Epithelial cell of esophagus (primary cell): ENCODE measurements at regions not wholly inside any gene's neighbourhood (a gene's known extent, or its start where the extent isn't known, plus 50 kb on each side); places are given as distances from the start of the nearest gene placed in this dataset.
A peak's percentile ranks its signal among the peaks of the same experiment; 100 is the strongest.

Source experiments
- DNase-seq: peaks from one replicate; pipeline ENCODE4 v3.0.0; 2010; ENCODE audit warnings: low read depth
- H3K4me3 ChIP-seq: 2 replicates; pipeline ENCODE4 v1.5.1; 2011; ENCODE audit warnings: mild to moderate bottlenecking, low read length, control low read depth
- TF ChIP-seq, protein P1 (sequence below): IDR thresholded peaks from 2 replicates; pipeline ENCODE4 v1.5.1; 2011; ENCODE audit warnings: low read depth, mild to moderate bottlenecking, low read length, control low read depth, inconsistent platforms; ENCODE audit not compliant: insufficient read depth; ENCODE audit errors: missing control alignments

DNA sequence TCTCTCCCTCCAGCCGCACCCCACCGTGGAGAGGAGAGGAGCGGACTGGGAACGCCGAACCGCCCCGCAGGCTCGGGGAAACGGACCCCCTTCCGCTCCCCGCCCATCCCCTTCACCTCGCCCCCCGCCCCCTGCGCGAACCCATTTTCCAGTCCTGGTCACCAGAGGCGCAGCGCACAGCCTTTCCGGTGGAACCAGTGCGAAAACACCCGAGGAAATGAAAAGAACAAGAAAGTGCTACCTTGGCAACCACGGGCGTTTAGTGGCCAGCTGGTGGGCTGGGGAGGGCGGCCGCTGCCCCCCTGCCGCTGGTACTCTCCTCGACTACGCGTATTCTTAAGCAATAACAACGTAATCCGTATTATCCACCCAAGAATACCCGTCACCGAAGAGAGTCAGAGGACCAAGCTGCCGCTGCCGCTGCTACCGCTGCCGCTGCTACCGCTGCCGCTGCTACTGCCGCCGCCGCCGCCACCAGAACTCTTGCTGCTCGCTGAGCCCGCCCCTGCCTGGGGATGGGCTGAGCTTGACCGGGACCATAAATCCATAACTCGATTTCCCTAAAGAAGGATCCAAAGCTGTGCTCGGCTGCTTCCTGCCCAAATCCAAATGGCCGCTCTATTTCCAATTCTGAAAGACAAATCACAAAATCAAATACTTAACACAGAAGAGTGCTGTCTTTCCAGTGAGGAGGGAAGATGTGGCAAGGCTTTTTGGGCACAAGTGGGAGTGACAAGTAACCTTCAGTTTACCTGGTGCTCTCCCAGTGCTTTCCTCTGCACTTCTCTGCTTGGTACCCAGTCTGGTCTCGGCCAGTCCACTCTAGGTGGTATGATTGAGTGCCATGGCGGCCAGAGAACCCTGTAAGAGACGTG lies 125.2 kb upstream of the DPYD start:
- DNase-seq, result peak; percentile 37
- H3K4me3 ChIP-seq, result peak overlapping the region; percentile 48
- TF ChIP-seq, protein P1, sequence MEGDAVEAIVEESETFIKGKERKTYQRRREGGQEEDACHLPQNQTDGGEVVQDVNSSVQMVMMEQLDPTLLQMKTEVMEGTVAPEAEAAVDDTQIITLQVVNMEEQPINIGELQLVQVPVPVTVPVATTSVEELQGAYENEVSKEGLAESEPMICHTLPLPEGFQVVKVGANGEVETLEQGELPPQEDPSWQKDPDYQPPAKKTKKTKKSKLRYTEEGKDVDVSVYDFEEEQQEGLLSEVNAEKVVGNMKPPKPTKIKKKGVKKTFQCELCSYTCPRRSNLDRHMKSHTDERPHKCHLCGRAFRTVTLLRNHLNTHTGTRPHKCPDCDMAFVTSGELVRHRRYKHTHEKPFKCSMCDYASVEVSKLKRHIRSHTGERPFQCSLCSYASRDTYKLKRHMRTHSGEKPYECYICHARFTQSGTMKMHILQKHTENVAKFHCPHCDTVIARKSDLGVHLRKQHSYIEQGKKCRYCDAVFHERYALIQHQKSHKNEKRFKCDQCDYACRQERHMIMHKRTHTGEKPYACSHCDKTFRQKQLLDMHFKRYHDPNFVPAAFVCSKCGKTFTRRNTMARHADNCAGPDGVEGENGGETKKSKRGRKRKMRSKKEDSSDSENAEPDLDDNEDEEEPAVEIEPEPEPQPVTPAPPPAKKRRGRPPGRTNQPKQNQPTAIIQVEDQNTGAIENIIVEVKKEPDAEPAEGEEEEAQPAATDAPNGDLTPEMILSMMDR, result no peak

DNA sequence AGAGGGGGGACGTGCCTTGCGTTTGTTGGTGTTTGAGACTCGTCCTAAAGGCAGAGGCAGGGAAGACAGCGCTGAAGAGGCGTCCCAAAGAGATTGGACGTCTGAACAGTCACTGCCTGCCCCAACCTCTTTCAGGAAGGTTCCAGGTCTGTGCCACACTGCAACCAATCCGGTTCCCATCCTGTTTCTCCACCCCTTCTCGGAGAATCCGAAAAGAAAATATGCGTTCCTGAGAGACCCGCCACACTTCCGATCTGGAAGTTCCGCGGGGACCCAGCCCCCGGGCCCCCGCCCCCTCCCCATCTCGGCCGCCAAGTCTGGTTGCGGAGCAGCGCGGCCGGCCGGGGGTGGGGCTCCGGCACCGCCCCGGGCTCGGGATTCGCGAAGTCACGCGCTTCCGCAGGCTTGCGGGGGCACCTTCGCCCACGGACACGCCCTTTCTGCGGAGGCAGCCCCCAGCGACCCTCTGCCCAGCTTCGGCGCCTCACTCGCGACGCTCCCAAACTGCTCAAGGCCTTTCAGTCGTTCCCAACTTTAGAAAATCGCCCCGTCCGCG lies 124.5 kb upstream of the DPYD start:
- DNase-seq, result peak; percentile 56
- TF ChIP-seq, protein P1, result no peak
- H3K4me3 ChIP-seq, result peak overlapping the region; percentile 48

DNA sequence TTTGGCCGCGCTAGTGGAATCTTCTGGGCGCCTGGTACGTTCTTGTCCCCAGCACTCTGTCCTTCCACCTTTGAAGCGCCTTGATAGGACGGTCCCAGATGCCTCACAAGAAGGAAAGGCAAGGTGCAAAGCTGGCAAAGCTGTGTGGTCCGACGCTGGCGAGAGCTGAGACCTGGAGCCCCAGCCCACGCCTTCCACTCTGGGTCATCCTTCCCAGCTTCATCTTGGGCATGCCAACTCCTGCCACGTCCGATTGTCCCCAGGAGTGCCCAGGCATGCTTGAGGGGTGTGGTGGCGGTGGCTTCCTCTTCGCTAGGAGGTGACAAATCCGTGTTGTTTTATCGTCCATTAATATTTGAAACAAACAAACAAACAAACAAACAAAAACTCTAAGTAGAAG lies 123.9 kb upstream of the DPYD start:
- peak; percentile 11 for DNase-seq
- TF ChIP-seq, protein P1, result no peak
- H3K4me3 ChIP-seq, result peak overlapping the region; percentile 48

DNA sequence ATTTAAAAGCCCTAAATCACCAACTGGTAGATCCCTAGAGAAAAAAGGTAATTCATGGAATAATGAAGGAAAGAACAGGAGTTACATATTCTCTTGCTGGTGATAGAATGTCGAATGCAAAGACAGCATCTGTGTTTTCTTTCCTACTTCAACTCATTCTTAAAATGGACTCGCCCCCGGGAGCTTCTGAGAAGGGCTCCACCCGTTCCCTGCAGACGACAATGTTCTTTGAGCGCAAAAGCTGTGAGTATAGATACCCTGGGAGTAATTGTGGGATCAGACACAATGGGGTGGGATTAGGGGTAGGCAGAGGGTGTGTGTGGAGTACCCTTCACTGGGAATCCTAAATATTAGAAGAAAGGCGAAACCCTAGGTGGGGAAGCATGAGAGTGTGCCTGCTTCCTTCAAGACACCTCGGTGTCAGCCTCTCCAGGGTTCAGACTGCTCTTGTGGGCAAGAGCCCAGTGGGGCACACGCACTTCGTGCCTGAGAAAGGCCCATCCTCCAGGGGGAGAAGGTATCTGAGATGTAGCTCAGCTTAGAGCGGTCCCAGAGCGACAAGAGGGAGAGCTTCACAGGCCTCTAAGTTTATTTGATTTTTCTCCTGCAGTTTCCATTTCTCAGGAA lies 123.3 kb upstream of the DPYD start:
- TF ChIP-seq, protein P1, result no peak
- DNase-seq, result no peak
- H3K4me3 ChIP-seq, result no peak overlapping the region

DNA sequence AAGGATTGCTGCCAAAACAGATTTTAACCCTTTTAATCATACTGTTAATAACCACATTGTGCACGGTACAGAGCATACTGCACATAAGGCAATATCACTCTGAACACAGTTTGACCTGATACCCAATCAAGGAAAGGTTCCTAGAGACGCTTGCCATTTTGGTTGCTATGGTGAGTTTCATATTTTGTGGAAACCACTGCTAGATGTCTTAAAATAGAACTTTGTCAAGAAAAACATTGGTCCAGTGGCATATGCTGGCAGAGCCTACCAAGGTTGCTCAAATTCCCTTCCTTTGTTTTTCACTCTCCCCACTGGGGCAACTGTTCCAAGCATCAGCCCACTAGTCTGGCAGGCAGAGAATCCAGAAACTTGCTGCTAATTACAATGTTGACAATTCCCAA lies 114.8 kb upstream of the DPYD start:
- TF ChIP-seq, protein P1, result no peak
- no peak overlapping the region for H3K4me3 ChIP-seq
- DNase-seq, result no peak

DNA sequence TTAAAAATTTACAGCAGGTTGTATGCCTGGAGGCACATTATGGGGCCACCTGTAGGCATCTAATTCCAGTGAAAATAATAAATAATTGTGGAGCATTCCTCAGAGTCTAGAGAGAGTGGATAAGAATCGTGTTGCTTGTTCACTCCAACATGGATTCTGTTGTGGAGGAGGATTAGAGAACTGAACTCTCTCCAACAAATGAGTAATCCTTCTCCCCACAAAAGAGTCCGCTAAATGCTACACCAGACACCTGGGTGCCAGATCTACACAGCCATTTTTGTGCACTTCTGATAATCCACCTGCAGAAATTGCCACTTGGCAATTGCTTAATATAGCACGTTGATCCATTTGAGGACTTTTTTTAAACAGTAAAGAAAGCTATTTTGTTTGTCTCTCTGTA lies 113.7 kb upstream of the DPYD start:
- no peak overlapping the region for H3K4me3 ChIP-seq
- DNase-seq, result peak; percentile 9
- TF ChIP-seq, protein P1, result no peak

DNA sequence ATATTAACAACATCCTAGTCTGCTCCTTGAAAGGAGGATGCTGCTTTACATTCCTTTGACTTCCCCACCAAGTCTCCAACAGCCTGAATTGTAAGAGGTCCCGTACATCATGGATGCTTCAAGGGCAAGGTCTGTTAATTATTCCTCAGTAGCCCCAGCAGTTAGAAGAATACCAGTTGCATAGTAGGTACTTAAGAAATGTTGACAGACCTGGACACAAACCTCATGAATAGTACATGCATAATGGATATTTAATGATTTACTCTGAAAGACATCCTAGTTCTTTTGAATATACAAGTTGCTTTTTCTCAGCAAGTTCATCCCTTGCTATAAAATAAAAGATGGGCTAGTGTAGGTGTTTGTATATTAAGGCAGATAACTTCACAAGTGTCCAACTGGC lies 112.1 kb upstream of the DPYD start:
- no peak for DNase-seq
- no peak overlapping the region for H3K4me3 ChIP-seq
- TF ChIP-seq, protein P1, result no peak
